GM12865 (cell line): ENCODE measurements at regions not wholly inside any gene's neighbourhood (a gene's known extent, or its start where the extent isn't known, plus 50 kb on each side); places are given as distances from the start of the nearest gene placed in this dataset.

ENCODE experiments used
- DNase-seq: peaks from one replicate; pipeline ENCODE4 v3.0.0; 2010; ENCODE audit warnings: low read depth
- H3K4me3 ChIP-seq: 2 replicates; pipeline ENCODE4 v1.5.1; 2011; ENCODE audit warnings: mild to moderate bottlenecking, low read depth, low read length, control low read depth
- TF ChIP-seq, protein P1 (sequence below): IDR thresholded peaks from 2 replicates; pipeline ENCODE4 v1.5.1; 2011; ENCODE audit warnings: low read length, control low read depth, low read depth, inconsistent platforms; ENCODE audit not compliant: insufficient read depth; ENCODE audit errors: missing control alignments

DNA sequence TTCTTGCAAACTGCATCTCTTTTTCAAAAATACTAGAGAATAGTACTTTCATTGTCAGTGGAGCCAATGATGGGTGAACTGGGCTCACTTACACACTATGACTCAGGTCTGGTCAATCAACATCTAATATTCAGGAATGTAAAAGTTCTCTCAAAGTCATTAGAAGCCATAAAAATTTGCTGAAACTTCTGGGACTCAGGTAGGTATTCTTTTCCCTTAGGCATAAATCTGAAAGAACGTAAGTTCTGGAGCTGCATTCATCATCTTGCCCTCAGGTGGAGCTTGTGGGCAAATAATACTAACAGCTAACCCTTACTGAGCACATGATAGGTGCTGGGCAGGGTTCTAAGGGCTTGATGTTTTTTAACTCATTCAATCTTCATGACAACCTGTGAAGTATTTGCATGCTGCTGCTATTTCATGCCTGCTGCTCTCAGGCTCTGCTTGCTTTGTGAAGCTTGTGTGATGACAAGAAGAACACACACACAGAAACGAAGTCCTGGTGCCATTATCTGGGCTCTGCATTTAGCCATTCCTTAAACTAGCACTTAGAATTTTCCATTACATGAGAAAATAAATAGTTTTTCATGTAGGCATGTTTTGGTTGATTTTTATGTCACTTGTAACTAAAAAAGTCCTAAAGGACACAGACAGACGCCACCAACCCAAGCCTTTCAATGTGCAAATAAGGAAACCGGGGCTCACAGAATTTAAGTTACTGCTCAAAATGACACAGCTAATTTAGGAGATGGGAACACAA lies 394.2 kb upstream of the LYPLAL1 start:
- DNase-seq = no peak
- H3K4me3 ChIP-seq = no peak overlapping the region
- TF ChIP-seq, protein P1, sequence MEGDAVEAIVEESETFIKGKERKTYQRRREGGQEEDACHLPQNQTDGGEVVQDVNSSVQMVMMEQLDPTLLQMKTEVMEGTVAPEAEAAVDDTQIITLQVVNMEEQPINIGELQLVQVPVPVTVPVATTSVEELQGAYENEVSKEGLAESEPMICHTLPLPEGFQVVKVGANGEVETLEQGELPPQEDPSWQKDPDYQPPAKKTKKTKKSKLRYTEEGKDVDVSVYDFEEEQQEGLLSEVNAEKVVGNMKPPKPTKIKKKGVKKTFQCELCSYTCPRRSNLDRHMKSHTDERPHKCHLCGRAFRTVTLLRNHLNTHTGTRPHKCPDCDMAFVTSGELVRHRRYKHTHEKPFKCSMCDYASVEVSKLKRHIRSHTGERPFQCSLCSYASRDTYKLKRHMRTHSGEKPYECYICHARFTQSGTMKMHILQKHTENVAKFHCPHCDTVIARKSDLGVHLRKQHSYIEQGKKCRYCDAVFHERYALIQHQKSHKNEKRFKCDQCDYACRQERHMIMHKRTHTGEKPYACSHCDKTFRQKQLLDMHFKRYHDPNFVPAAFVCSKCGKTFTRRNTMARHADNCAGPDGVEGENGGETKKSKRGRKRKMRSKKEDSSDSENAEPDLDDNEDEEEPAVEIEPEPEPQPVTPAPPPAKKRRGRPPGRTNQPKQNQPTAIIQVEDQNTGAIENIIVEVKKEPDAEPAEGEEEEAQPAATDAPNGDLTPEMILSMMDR = no peak

DNA sequence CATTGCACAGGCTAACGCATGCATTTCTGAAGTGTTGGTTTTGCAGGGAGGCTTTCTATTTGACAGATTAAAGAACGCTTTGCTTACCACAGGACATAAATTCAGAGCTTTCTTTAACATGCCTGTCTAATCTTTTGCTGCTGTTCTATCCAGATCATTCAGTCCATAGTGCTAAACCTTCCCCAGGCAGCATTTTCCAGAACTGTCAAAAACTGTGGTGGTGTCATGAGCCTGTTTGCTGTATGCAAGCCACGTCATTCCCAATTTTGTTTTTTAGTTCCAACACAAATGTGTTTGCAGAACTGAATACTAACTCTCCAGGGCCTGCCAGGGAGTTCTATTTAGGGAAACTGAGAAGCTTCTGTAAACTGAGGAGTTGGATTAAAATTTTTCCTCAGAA lies 390.5 kb upstream of the LYPLAL1 start:
- no peak for DNase-seq
- TF ChIP-seq, protein P1 = no peak
- no peak overlapping the region for H3K4me3 ChIP-seq

DNA sequence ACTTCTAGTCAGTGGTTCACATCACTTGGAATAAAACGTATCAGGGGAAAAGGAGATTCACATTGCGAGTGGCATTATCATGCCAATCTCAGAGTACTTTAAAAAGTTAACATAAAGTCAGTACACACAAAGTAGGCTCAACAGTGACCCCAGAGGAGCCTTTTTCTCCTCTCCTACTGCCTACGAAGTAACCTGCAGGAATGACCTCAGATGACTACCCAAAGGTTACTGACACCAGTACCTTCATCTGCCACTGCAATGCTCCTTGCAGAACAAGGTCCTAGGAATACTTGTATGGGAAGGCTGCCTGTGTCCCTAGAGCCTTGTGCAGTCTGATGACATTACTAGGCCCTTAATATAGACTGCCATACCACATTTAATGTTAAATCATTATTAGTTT lies 389.8 kb upstream of the LYPLAL1 start:
- DNase-seq = no peak
- TF ChIP-seq, protein P1 = no peak
- no peak overlapping the region for H3K4me3 ChIP-seq

DNA sequence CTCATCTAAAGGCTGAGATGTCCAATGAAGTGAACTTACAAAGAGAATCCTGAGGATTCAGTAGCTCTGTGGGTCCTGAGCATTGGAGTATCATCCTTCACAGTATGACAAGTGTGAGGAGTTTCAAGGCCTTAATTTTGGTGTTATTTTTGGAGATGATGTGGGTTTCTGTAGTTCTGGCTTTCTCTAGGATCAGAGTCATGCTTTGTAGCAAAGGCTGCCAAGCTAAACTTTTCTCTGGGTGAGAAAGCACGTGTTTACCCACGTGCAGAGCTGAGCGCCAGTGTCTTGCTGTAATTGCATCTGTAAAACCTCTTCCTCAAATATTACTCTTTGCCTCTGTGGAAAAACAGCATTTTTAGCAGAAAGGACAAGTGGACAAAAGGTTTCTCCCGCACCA lies 387.8 kb upstream of the LYPLAL1 start:
- DNase-seq = no peak
- TF ChIP-seq, protein P1 = no peak
- no peak overlapping the region for H3K4me3 ChIP-seq

DNA sequence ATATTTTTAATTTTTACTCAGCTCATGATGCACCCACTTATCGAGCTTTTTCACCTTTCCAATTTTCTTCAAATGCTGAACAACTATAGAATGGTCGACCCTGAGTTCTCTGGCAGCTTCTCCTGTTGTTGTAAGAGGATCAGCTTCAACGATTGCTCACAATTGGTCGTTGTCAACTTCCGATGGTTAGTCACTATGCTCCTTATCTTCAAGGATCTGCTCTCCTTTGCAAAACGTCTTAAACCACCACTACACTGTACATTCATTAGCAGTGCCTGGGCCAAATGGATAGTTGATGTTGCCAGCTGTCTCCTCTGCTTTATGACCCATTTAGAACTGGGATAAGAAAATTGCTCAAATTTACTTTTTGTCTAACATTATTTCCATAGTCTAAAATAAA lies 385.9 kb upstream of the LYPLAL1 start:
- TF ChIP-seq, protein P1 = no peak
- DNase-seq = no peak
- H3K4me3 ChIP-seq = no peak overlapping the region

DNA sequence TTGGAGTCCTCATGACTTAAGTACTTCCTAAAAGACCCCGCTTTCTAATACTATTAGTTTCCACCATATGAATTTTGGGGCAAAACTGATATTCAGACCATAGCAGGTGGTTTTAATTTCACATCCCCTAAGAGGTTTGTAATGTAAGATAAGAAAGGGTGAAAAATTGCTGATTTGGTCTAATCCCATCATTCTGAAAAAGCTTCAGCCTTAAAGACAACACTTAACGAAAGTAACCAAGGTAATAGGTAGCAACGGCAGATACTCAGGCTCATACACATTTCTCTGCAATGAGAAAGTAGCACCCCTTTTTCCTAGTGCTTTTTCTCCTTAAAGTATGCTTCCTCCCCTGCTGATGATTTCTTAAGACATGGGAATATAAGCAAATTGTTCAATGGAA lies 376.9 kb upstream of the LYPLAL1 start:
- TF ChIP-seq, protein P1 = no peak
- H3K4me3 ChIP-seq = no peak overlapping the region

DNA sequence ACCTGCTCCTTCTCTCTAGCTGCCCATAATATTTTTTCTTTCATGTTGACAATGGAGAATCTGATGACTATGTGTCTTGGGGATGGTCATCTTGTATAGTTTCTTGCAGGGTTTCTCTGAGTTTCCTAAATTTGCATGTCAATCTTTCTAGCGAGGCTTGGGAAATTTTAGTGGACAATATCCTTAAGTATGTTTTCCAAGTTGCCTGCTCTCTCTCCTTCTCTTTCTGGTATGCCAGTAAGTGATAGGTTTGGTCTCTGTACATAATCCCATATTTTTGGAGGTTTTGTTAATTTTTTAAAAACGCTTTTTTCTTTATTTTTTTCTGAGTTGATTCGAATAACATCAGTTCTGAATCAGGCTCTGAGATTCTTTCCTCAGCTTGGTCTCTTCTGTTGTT lies 370.9 kb upstream of the LYPLAL1 start:
- H3K4me3 ChIP-seq = no peak overlapping the region
- TF ChIP-seq, protein P1 = no peak
- no peak for DNase-seq

More for the DNA sequence above, 376.9 kb upstream of the LYPLAL1 start:
- no peak for DNase-seq
